ENCODE measurements at regions not wholly inside any gene's neighbourhood (a gene's known extent, or its start where the extent isn't known, plus 50 kb on each side); places are given as distances from the start of the nearest gene placed in this dataset.

- Histone ChIP-seq H4K20me1 (ENCODE audit: control insufficient read depth, insufficient read depth, low read depth, low read length) (no peaks in the 10 kb centered on the region), H3K27ac (ENCODE audit: low read depth, low read length) (no peak overlapping the region), H3K9me2 (replicated peaks; ENCODE audit: control insufficient read depth, low read length) (no peaks in the 10 kb centered on the region), H3K4me3 (ENCODE audit: low read length) (no peak overlapping the region), H3K4me2 (ENCODE audit: low read length) (no peak overlapping the region), H3F3A (ENCODE audit: control insufficient read depth, insufficient read depth) (no peaks in the 10 kb centered on the region), H3K4me1 (ENCODE audit: control insufficient read depth, low read length) (no peaks in the 10 kb centered on the region), H3K36me3 (ENCODE audit: control insufficient read depth, low read length) (no peaks in the 10 kb centered on the region), H3K9me3 (ENCODE audit: control insufficient read depth, insufficient read depth, low read length) (no peaks in the 10 kb centered on the region), H3K27me3 (ENCODE audit: control insufficient read depth, low read length) (no peaks in the 10 kb centered on the region), H3K79me2 (ENCODE audit: control insufficient read depth, low read length) (no peaks in the 10 kb centered on the region)
- TF ChIP-seq CTCF (IDR thresholded peaks at IDR 0.05; ENCODE audit: low read depth, low read length, poor library complexity, severe bottlenecking) (no peak), EZH2phosphoT487 (IDR thresholded peaks at IDR 0.05; ENCODE audit: borderline replicate concordance, low read length) (no peak)
These were observed 1213.2 kb downstream of the NLGN4X start for GRCh38 chrX:5015451-5015850.

GRCh38 chrX:4994855-4995254 is 1233.8 kb downstream of the NLGN4X start:
- Histone ChIP-seq H3K36me3 (ENCODE audit: control insufficient read depth, low read length) (no peaks in the 10 kb centered on the region), H3K79me2 (ENCODE audit: control insufficient read depth, low read length) (no peaks in the 10 kb centered on the region), H4K20me1 (ENCODE audit: control insufficient read depth, insufficient read depth, low read depth, low read length) (no peaks in the 10 kb centered on the region), H3K4me2 (ENCODE audit: low read length) (no peak overlapping the region), H3K9me3 (ENCODE audit: control insufficient read depth, insufficient read depth, low read length) (no peaks in the 10 kb centered on the region), H3K27ac (ENCODE audit: low read depth, low read length) (no peak overlapping the region), H3K4me1 (ENCODE audit: control insufficient read depth, low read length) (no peaks in the 10 kb centered on the region), H3K27me3 (ENCODE audit: control insufficient read depth, low read length) (no peaks in the 10 kb centered on the region), H3K9me2 (replicated peaks; ENCODE audit: control insufficient read depth, low read length) (no peaks in the 10 kb centered on the region), H3F3A (ENCODE audit: control insufficient read depth, insufficient read depth) (no peaks in the 10 kb centered on the region), H3K4me3 (ENCODE audit: low read length) (no peak overlapping the region)
- no peak for TF ChIP-seq EZH2phosphoT487 (IDR thresholded peaks at IDR 0.05; ENCODE audit: borderline replicate concordance, low read length)
- TF ChIP-seq CTCF (IDR thresholded peaks at IDR 0.05; ENCODE audit: low read depth, low read length, poor library complexity, severe bottlenecking): no peak

- H3F3A ChIP-seq (ENCODE audit: control insufficient read depth, insufficient read depth): no peaks in the 10 kb centered on the region
- no peak overlapping the region for H3K27ac ChIP-seq (ENCODE audit: low read depth, low read length)
- no peaks in the 10 kb centered on the region for H3K9me2 ChIP-seq (replicated peaks; ENCODE audit: control insufficient read depth, low read length)
- no peaks in the 10 kb centered on the region for H3K27me3 ChIP-seq (ENCODE audit: control insufficient read depth, low read length)
- no peaks in the 10 kb centered on the region for H3K36me3 ChIP-seq (ENCODE audit: control insufficient read depth, low read length)
- H3K79me2 ChIP-seq (ENCODE audit: control insufficient read depth, low read length): no peaks in the 10 kb centered on the region
- TF ChIP-seq CTCF (IDR thresholded peaks at IDR 0.05; ENCODE audit: low read depth, low read length, poor library complexity, severe bottlenecking): no peak
- TF ChIP-seq EZH2phosphoT487 (IDR thresholded peaks at IDR 0.05; ENCODE audit: borderline replicate concordance, low read length): no peak
- no peaks in the 10 kb centered on the region for H3K4me1 ChIP-seq (ENCODE audit: control insufficient read depth, low read length)
- no peaks in the 10 kb centered on the region for H4K20me1 ChIP-seq (ENCODE audit: control insufficient read depth, insufficient read depth, low read depth, low read length)
- H3K9me3 ChIP-seq (ENCODE audit: control insufficient read depth, insufficient read depth, low read length): no peaks in the 10 kb centered on the region
- no peak overlapping the region for H3K4me3 ChIP-seq (ENCODE audit: low read length)
- no peak overlapping the region for H3K4me2 ChIP-seq (ENCODE audit: low read length)
These were observed 1250.1 kb downstream of the NLGN4X start for GRCh38 chrX:4978613-4979012.

- TF ChIP-seq CTCF (IDR thresholded peaks at IDR 0.05; ENCODE audit: low read depth, low read length, poor library complexity, severe bottlenecking) (no peak), EZH2phosphoT487 (IDR thresholded peaks at IDR 0.05; ENCODE audit: borderline replicate concordance, low read length) (no peak)
- no peaks in the 10 kb centered on the region for H3K9me3 ChIP-seq (ENCODE audit: control insufficient read depth, insufficient read depth, low read length)
These were observed 1257.0 kb downstream of the NLGN4X start for GRCh38 chrX:4971646-4972045.

More at GRCh38 chrX:4971646-4972045, 1257.0 kb downstream of the NLGN4X start:
- H3K4me3 ChIP-seq (ENCODE audit: low read length): no peak overlapping the region
- H3K36me3 ChIP-seq (ENCODE audit: control insufficient read depth, low read length): no peaks in the 10 kb centered on the region
- H3K4me2 ChIP-seq (ENCODE audit: low read length): no peak overlapping the region
- no peaks in the 10 kb centered on the region for H3K9me2 ChIP-seq (replicated peaks; ENCODE audit: control insufficient read depth, low read length)
- no peaks in the 10 kb centered on the region for H3F3A ChIP-seq (ENCODE audit: control insufficient read depth, insufficient read depth)
- no peaks in the 10 kb centered on the region for H3K79me2 ChIP-seq (ENCODE audit: control insufficient read depth, low read length)
- H3K27me3 ChIP-seq (ENCODE audit: control insufficient read depth, low read length): no peaks in the 10 kb centered on the region
- no peaks in the 10 kb centered on the region for H3K4me1 ChIP-seq (ENCODE audit: control insufficient read depth, low read length)
- H3K27ac ChIP-seq (ENCODE audit: low read depth, low read length): no peak overlapping the region
- H4K20me1 ChIP-seq (ENCODE audit: control insufficient read depth, insufficient read depth, low read depth, low read length): no peaks in the 10 kb centered on the region

Measured in DOHH2 (cell line).